ENCODE measurements at regions not wholly inside any gene's neighbourhood (a gene's known extent, or its start where the extent isn't known, plus 50 kb on each side); places are given as distances from the start of the nearest gene placed in this dataset.

DNA sequence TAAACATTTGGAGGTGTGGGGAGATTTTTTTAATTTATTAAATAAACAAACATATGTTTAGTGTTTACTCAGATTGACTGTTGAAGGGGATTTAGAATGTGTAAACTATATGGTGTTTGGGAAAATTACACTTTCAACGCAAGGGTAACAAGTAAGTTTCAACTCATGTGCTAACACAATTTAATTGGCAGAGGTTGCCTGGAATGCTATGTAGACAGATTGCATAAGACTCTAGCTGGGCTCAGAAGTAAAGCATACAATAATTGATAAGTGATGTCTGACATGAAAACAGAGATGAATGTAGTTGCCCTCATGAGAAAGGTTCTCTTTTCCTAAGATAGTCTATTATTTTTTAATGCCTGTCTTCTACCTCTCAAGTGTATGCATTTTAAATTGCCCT is 617.4 kb downstream of the KCTD16 start:
- TF ChIP-seq, protein P1, sequence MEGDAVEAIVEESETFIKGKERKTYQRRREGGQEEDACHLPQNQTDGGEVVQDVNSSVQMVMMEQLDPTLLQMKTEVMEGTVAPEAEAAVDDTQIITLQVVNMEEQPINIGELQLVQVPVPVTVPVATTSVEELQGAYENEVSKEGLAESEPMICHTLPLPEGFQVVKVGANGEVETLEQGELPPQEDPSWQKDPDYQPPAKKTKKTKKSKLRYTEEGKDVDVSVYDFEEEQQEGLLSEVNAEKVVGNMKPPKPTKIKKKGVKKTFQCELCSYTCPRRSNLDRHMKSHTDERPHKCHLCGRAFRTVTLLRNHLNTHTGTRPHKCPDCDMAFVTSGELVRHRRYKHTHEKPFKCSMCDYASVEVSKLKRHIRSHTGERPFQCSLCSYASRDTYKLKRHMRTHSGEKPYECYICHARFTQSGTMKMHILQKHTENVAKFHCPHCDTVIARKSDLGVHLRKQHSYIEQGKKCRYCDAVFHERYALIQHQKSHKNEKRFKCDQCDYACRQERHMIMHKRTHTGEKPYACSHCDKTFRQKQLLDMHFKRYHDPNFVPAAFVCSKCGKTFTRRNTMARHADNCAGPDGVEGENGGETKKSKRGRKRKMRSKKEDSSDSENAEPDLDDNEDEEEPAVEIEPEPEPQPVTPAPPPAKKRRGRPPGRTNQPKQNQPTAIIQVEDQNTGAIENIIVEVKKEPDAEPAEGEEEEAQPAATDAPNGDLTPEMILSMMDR (optimal IDR thresholded peaks at IDR 0.05 in 1 of 3, IDR thresholded peaks at IDR 0.05 in 1 of 3, conservative IDR thresholded peaks at IDR 0.05 in 1 of 3; ENCODE audit: extremely low read depth in 1 of 3, insufficient read depth in 2 of 3, low read length in 3 of 3), result no peak
- no peak for TF ChIP-seq EZH2 (IDR thresholded peaks at IDR 0.05; ENCODE audit: low read length)

Data from keratinocyte (primary cell).